Adrenal gland (tissue), 9 donors: ENCODE measurements at regions not wholly inside any gene's neighbourhood (a gene's known extent, or its start where the extent isn't known, plus 50 kb on each side); places are given as distances from the start of the nearest gene placed in this dataset.

Experiments
- DNase-seq, 7 donors: peaks; one replicate each; pipeline ENCODE4 v3.0.0-alpha.2; 2019 to 2020
- H3K27ac ChIP-seq, 5 donors: fragments of 200-600 bp; sonication (generic) in 4 of 5; 1 replicate in 3 of 5; 2 replicates in 2 of 5; pipeline versions ENCODE4 v1.5.1 to v1.8.0; 2016 to 2020; ENCODE audit warnings: mild to moderate bottlenecking in 1 of 5
- H3K27me3 ChIP-seq: fragments of 200-600 bp; 2 replicates; pipeline ENCODE4 v1.8.0; 2021
- H3K36me3 ChIP-seq, 2 donors: fragments of 200-600 bp; replicated peaks in 1 of 2; 1 replicate in 1 of 2; 2 replicates in 1 of 2; pipeline versions ENCODE4 v1.5.1 to v1.8.0; 2018 to 2022
- H3K4me1 ChIP-seq, 2 donors: fragments of 200-600 bp; replicated peaks in 1 of 2; 1 replicate in 1 of 2; 2 replicates in 1 of 2; pipeline versions ENCODE4 v1.5.1 to v1.8.0; 2018 to 2021
- H3K4me3 ChIP-seq, 4 donors: fragments of 200-600 bp; sonication (generic) in 3 of 4; one replicate each; pipeline ENCODE4 v1.5.1; 2016 to 2018
- H3K9me3 ChIP-seq, 3 donors: fragments of 200-600 bp; sonication (generic) in 1 of 3; replicated peaks in 1 of 3; 1 replicate in 2 of 3; 2 replicates in 1 of 3; pipeline versions ENCODE4 v1.5.1 to v1.8.0; 2016 to 2021
- CTCF ChIP-seq, 6 experiments: fragments of 450-650 bp in 4 of 6; fragments of 200-600 bp in 2 of 6; sonication (generic) in 1 of 6; IDR thresholded peaks; 1 replicate in 5 of 6; 2 replicates in 1 of 6; pipeline versions ENCODE4 v1.5.1 to v1.8.0; 2016 to 2021; ENCODE audit warnings: antibody characterized with exemption in 6 of 6, mild to moderate bottlenecking in 2 of 6, moderate library complexity in 1 of 6
- POLR2A ChIP-seq, 2 donors: fragments of 450-650 bp; IDR thresholded peaks; one replicate each; pipeline ENCODE4 v1.6.1; 2017; ENCODE audit warnings: antibody characterized with exemption in 2 of 2, mild to moderate bottlenecking in 2 of 2, moderate library complexity in 1 of 2
- WGBS, 4 donors: extraction: QIAGEN DNeasy Blood & Tissue Kit in 2 of 4; methylation state at CpG; one replicate each; pipeline versions ENCODE4 v1.1.5 to v1.1.7; 2013 to 2017; 5-methylcytosine and 5-hydroxymethylcytosine counted together
- intact Hi-C, 2 donors: fragments of 100-400 bp; cut with DNase I; formaldehyde crosslinking; loops; one replicate each; pipeline versions ENCODE4 v1.14.1 to v1.15.0; 2022 to 2023
- donor health status: healthy with polysubstance abuse.
- donor health status: Bipolar disorder and iron deficiency.
- donor health status: DM: yes; HTN: yes; CAD: no.
- donor health status: DM: no; HTN: no; CAD: no.
- donor health status: DM: no; HTN: no; CAD: no.

- intact Hi-C loops, result no loop called here
- H3K27me3 ChIP-seq, result no peaks in the 10 kb centered on the region
- H3K4me3 ChIP-seq, result no peak overlapping the region
- H3K27ac ChIP-seq, result peak overlapping the region in 2 of 5 donors; percentile 17 to 69
- peak in 6 of 7 donors; percentile 10 to 54 (median 26) for DNase-seq
- H3K4me1 ChIP-seq, result peaks cover 8 to 14% of the 10 kb centered on the region in 2 donors
- 31 to 40% (median 32%) methylated on average over 6 of the region's 6 CpGs for WGBS, 4 donors
- no peaks in the 10 kb centered on the region for H3K9me3 ChIP-seq
- H3K36me3 ChIP-seq, result no peaks in the 10 kb centered on the region
- TF ChIP-seq CTCF (IDR thresholded peaks at IDR 0.05) (no peak), POLR2A (IDR thresholded peaks at IDR 0.05) (no peak)
Measured at GRCh38 chr7:19920166-19920565, 146.7 kb upstream of the TMEM196 start.

- WGBS, 4 donors, result 33 to 50% (median 44%) methylated on average over 6 of the region's 6 CpGs
- Histone ChIP-seq H3K36me3 (no peaks in the 10 kb centered on the region), H3K27me3 (no peaks in the 10 kb centered on the region), H3K27ac (peak overlapping the region in 2 of 5 donors; percentile 9 to 69), H3K4me1 (peaks cover 8 to 14% of the 10 kb centered on the region in 2 donors), H3K4me3 (no peak overlapping the region), H3K9me3 (no peaks in the 10 kb centered on the region)
- intact Hi-C loops, result no loop called here
- TF ChIP-seq POLR2A (IDR thresholded peaks at IDR 0.05) (no peak), CTCF (IDR thresholded peaks at IDR 0.05) (no peak)
- no peak for DNase-seq
Measured at GRCh38 chr7:19919261-19920095, 146.1 kb upstream of the TMEM196 start.

- TF ChIP-seq POLR2A (IDR thresholded peaks at IDR 0.05) (no peak), CTCF (IDR thresholded peaks at IDR 0.05) (no peak)
- DNase-seq, result no peak
- Histone ChIP-seq H3K4me3 (no peak overlapping the region), H3K27ac (no peak overlapping the region), H3K27me3 (no peaks in the 10 kb centered on the region), H3K4me1 (peaks cover 8 to 14% of the 10 kb centered on the region in 2 donors), H3K36me3 (no peaks in the 10 kb centered on the region), H3K9me3 (no peaks in the 10 kb centered on the region)
- 59 to 76% (median 71%) methylated on average over 1 of the region's 1 CpG for WGBS, 4 donors
- intact Hi-C loops, result no loop called here
Measured at GRCh38 chr7:19916046-19916445, 142.6 kb upstream of the TMEM196 start.

GRCh38 chr7:19915596-19915995 is 142.2 kb upstream of the TMEM196 start:
- intact Hi-C loops, result no loop called here
- no peak overlapping the region for H3K4me3 ChIP-seq
- no peak for DNase-seq
- H3K4me1 ChIP-seq, result peaks cover 8 to 12% of the 10 kb centered on the region in 2 donors
- no peak overlapping the region for H3K27ac ChIP-seq
- H3K27me3 ChIP-seq, result no peaks in the 10 kb centered on the region
- no peak for TF ChIP-seq CTCF (IDR thresholded peaks at IDR 0.05)
- no peak for TF ChIP-seq POLR2A (IDR thresholded peaks at IDR 0.05)
- no peaks in the 10 kb centered on the region for H3K36me3 ChIP-seq
- H3K9me3 ChIP-seq, result no peaks in the 10 kb centered on the region
